WTC11 (cell line): ENCODE measurements at regions not wholly inside any gene's neighbourhood (a gene's known extent, or its start where the extent isn't known, plus 50 kb on each side); places are given as distances from the start of the nearest gene placed in this dataset.

Experiments used
- ATAC-seq: fragments of 200-7000 bp; cut with Tn5 transposase; 2 replicates; pipeline ENCODE4 v1.10.0; 2021; ENCODE audit warnings: mild to moderate bottlenecking, moderate library complexity
- CTCF ChIA-PET: fragments of 300-600 bp; sonication (Branson Sonifier 250); formaldehyde crosslinking; loops from one replicate; lab custom pipeline; 2021; ENCODE audit warnings: antibody characterized with exemption; lab: Charles Lee
- POLR2A ChIA-PET: fragments of 350-600 bp; sonication (Branson Sonifier 250); formaldehyde crosslinking; loops from one replicate; lab custom pipeline; 2021; ENCODE audit warnings: antibody characterized with exemption; lab: Charles Lee
- DNase-seq: peaks from one replicate; pipeline ENCODE4 v3.0.0; 2021; ENCODE audit warnings: low spot score
- H3K27ac Mint-ChIP-seq: 2 replicates; pipeline ENCODE4 v1.8.0; 2021; ENCODE audit warnings: mixed read lengths
- H3K27me3 Mint-ChIP-seq: 2 replicates; pipeline ENCODE4 v1.8.0; 2021; ENCODE audit warnings: low read depth, mild to moderate bottlenecking, moderate library complexity, mixed read lengths
- H3K36me3 Mint-ChIP-seq: 2 replicates; pipeline ENCODE4 v1.8.0; 2021; ENCODE audit warnings: mixed read lengths
- H3K4me1 Mint-ChIP-seq: 2 replicates; pipeline ENCODE4 v1.8.0; 2022; ENCODE audit warnings: mixed read lengths
- H3K4me3 Mint-ChIP-seq: 2 replicates; pipeline ENCODE4 v1.8.0; 2021; ENCODE audit warnings: mild to moderate bottlenecking, moderate library complexity, mixed read lengths
- H3K9me3 Mint-ChIP-seq: 2 replicates; pipeline ENCODE4 v1.8.0; 2021; ENCODE audit warnings: mixed read lengths
- CREB1 ChIP-seq: sonication (generic); formaldehyde crosslinking; IDR thresholded peaks from 2 replicates; pipeline ENCODE4 v1.8.0; 2023; ENCODE audit warnings: mild to moderate bottlenecking, missing genetic modification reagents
- E2F1 ChIP-seq: sonication (generic); formaldehyde crosslinking; IDR thresholded peaks from 2 replicates; pipeline ENCODE4 v1.8.0; 2022; ENCODE audit warnings: mild to moderate bottlenecking, missing genetic modification reagents
- ERG ChIP-seq: fragments of 250-450 bp; sonication (Bioruptor Pico); IDR thresholded peaks from 2 replicates; pipeline ENCODE4 v1.8.0; 2021; ENCODE audit warnings: mild to moderate bottlenecking
- FOXK1 ChIP-seq: sonication (generic); formaldehyde crosslinking; IDR thresholded peaks from 2 replicates; pipeline ENCODE4 v1.8.0; 2022; ENCODE audit warnings: mild to moderate bottlenecking, moderate library complexity, missing genetic modification reagents
- FOXP4 ChIP-seq: sonication (generic); formaldehyde crosslinking; IDR thresholded peaks from 2 replicates; pipeline ENCODE4 v1.8.0; 2022; ENCODE audit warnings: mild to moderate bottlenecking, missing genetic modification reagents
- GRHL2 ChIP-seq: fragments of 250-450 bp; sonication (Bioruptor Pico); IDR thresholded peaks from 2 replicates; pipeline ENCODE4 v1.8.0; 2022; ENCODE audit warnings: mild to moderate bottlenecking, moderate library complexity; ENCODE audit not compliant: insufficient replicate concordance, severe bottlenecking
- HMGA2 ChIP-seq: fragments of 250-450 bp; sonication (Bioruptor Pico); IDR thresholded peaks from 2 replicates; pipeline ENCODE4 v1.4.0; 2021; ENCODE audit warnings: mild to moderate bottlenecking, moderate library complexity
- IRF1 ChIP-seq: sonication (generic); formaldehyde crosslinking; IDR thresholded peaks from 2 replicates; pipeline ENCODE4 v1.8.0; 2023; ENCODE audit warnings: missing genetic modification reagents
- KAT7 ChIP-seq: sonication (generic); formaldehyde crosslinking; IDR thresholded peaks from 2 replicates; pipeline ENCODE4 v1.8.1; 2023; ENCODE audit warnings: missing genetic modification reagents, mild to moderate bottlenecking, borderline replicate concordance
- NFATC4 ChIP-seq: fragments of 250-450 bp; sonication (Bioruptor Pico); IDR thresholded peaks from 2 replicates; pipeline ENCODE4 v1.9.0; 2021; ENCODE audit warnings: mild to moderate bottlenecking
- OVOL2 ChIP-seq: fragments of 250-450 bp; sonication (Bioruptor Pico); IDR thresholded peaks from 2 replicates; pipeline ENCODE4 v1.9.0; 2021; ENCODE audit warnings: mild to moderate bottlenecking, borderline replicate concordance
- PRDM15 ChIP-seq: sonication (generic); formaldehyde crosslinking; IDR thresholded peaks from 2 replicates; pipeline ENCODE4 v1.8.0; 2022; ENCODE audit warnings: missing genetic modification reagents
- SMAD3 ChIP-seq: sonication (generic); formaldehyde crosslinking; IDR thresholded peaks from 2 replicates; pipeline ENCODE4 v1.8.0; 2022; ENCODE audit warnings: missing genetic modification reagents, mild to moderate bottlenecking, borderline replicate concordance
- SMAD4 ChIP-seq: sonication (generic); formaldehyde crosslinking; IDR thresholded peaks from 2 replicates; pipeline ENCODE4 v1.8.0; 2022; ENCODE audit warnings: mild to moderate bottlenecking, missing genetic modification reagents
- TCF7 ChIP-seq: sonication (generic); formaldehyde crosslinking; IDR thresholded peaks from 2 replicates; pipeline ENCODE4 v1.8.0; 2022; ENCODE audit warnings: mild to moderate bottlenecking, low read depth, missing genetic modification reagents, moderate library complexity
- USF1 ChIP-seq: sonication (generic); formaldehyde crosslinking; IDR thresholded peaks from 2 replicates; pipeline ENCODE4 v1.8.0; 2022; ENCODE audit warnings: mild to moderate bottlenecking, missing genetic modification reagents
- USF2 ChIP-seq: sonication (generic); formaldehyde crosslinking; IDR thresholded peaks from 2 replicates; pipeline ENCODE4 v1.8.1; 2023; ENCODE audit warnings: mild to moderate bottlenecking, missing genetic modification reagents, moderate library complexity
- ZMAT4 ChIP-seq: fragments of 250-450 bp; sonication (Bioruptor Pico); IDR thresholded peaks from 2 replicates; pipeline ENCODE4 v1.9.0; 2021; ENCODE audit warnings: mild to moderate bottlenecking
- ZNF138 ChIP-seq: sonication (generic); formaldehyde crosslinking; conservative IDR thresholded peaks from 2 replicates; pipeline ENCODE4 v1.8.1; 2022; ENCODE audit warnings: mild to moderate bottlenecking, moderate library complexity, missing genetic modification reagents
- ZNF219 ChIP-seq: sonication (generic); formaldehyde crosslinking; IDR thresholded peaks from 2 replicates; pipeline ENCODE4 v1.8.0; 2023; ENCODE audit warnings: missing genetic modification reagents, mild to moderate bottlenecking, borderline replicate concordance
- ZNF263 ChIP-seq: sonication (generic); formaldehyde crosslinking; IDR thresholded peaks from 2 replicates; pipeline ENCODE4 v1.8.1; 2022; ENCODE audit warnings: low read depth, mild to moderate bottlenecking, moderate library complexity, missing genetic modification reagents
- ZNF396 ChIP-seq: fragments of 250-450 bp; sonication (Bioruptor Pico); IDR thresholded peaks from 2 replicates; pipeline ENCODE4 v1.8.0; 2021; ENCODE audit warnings: mild to moderate bottlenecking, moderate library complexity, borderline replicate concordance
- ZNF423 ChIP-seq: fragments of 250-450 bp; sonication (Bioruptor Pico); IDR thresholded peaks from 2 replicates; pipeline ENCODE4 v2.1.2; 2022; ENCODE audit warnings: mild to moderate bottlenecking, moderate library complexity

- TF ChIP-seq ZNF219 (CRISPR knock-in tag) (no peak), ZNF263 (no peak), GRHL2 (CRISPR knock-in tag) (no peak), ZNF396 (CRISPR knock-in tag) (no peak), NFATC4 (CRISPR knock-in tag) (no peak)
Measured at GRCh38 chr2:136334967-136335366, 217.0 kb upstream of the CXCR4 start (continued).

GRCh38 chr2:136332436-136333095 is 214.6 kb upstream of the CXCR4 start:
- Mint-ChIP-seq H3K27me3 (no peaks in the 10 kb centered on the region), H3K27ac (no peak overlapping the region), H3K9me3 (peaks cover 19% of the 10 kb centered on the region), H3K36me3 (no peaks in the 10 kb centered on the region; the same call in 1 of the 2 replicates), H3K4me1 (peaks cover 13% of the 10 kb centered on the region), H3K4me3 (no peak overlapping the region)
- ChIA-PET CTCF (no interaction called here), POLR2A (no interaction called here)
- ATAC-seq (no peak), DNase-seq (no peak)
- TF ChIP-seq USF1 (CRISPR knock-in tag) (no peak), ZMAT4 (CRISPR knock-in tag) (no peak), IRF1 (CRISPR knock-in tag) (no peak), HMGA2 (CRISPR knock-in tag) (no peak), USF2 (no peak), TCF7 (CRISPR knock-in tag) (no peak), FOXP4 (no peak)

- H3K9me3 Mint-ChIP-seq = peaks cover 19% of the 10 kb centered on the region
- no peak overlapping the region for H3K27ac Mint-ChIP-seq
- H3K36me3 Mint-ChIP-seq = no peaks in the 10 kb centered on the region; the same call in 1 of the 2 replicates
- no peak for ATAC-seq
- ChIA-PET POLR2A (no interaction called here), CTCF (no interaction called here)
- no peaks in the 10 kb centered on the region for H3K27me3 Mint-ChIP-seq
- H3K4me1 Mint-ChIP-seq = peaks cover 22% of the 10 kb centered on the region
- no peak overlapping the region for H3K4me3 Mint-ChIP-seq
- no peak for DNase-seq
- TF ChIP-seq ZNF138 (CRISPR knock-in tag) = no peak
- TF ChIP-seq TCF7 (CRISPR knock-in tag) = no peak
- no peak for TF ChIP-seq E2F1 (CRISPR knock-in tag)
- TF ChIP-seq FOXK1 (CRISPR knock-in tag) = no peak
- no peak for TF ChIP-seq SMAD3 (CRISPR knock-in tag)
- TF ChIP-seq SMAD4 (CRISPR knock-in tag) = no peak
- TF ChIP-seq PRDM15 (CRISPR knock-in tag) = no peak
- TF ChIP-seq OVOL2 = no peak
- no peak for TF ChIP-seq ZNF423 (CRISPR knock-in tag)
- TF ChIP-seq CREB1 (CRISPR knock-in tag) = no peak
- no peak for TF ChIP-seq ZNF219 (CRISPR knock-in tag)
- TF ChIP-seq KAT7 (CRISPR knock-in tag) = no peak
- TF ChIP-seq ERG (CRISPR knock-in tag) = no peak
Measured at GRCh38 chr2:136331226-136331625, 213.3 kb upstream of the CXCR4 start.
